ENCODE measurements at regions not wholly inside any gene's neighbourhood (a gene's known extent, or its start where the extent isn't known, plus 50 kb on each side); places are given as distances from the start of the nearest gene placed in this dataset.
"Not testable (repeated sequence)": the region's sequence is repeated elsewhere in the genome, so short reads cannot be mapped to it uniquely, and the experiment has no call there.

GRCh38 chr1:164040754-164041153, 518.2 kb upstream of the PBX1 start:
- no peak for DNase-seq

- DNase-seq: no peak
Observed at GRCh38 chr1:164051782-164052181, 507.2 kb upstream of the PBX1 start.

- no peak for DNase-seq
Observed at GRCh38 chr1:164054331-164054730, 504.7 kb upstream of the PBX1 start.

- DNase-seq: no peak
Observed at GRCh38 chr1:164058198-164058597, 500.8 kb upstream of the PBX1 start.

- no peak for DNase-seq
Observed at GRCh38 chr1:164061528-164061927, 497.5 kb upstream of the PBX1 start.

- no peak for DNase-seq
Observed at GRCh38 chr1:164064501-164064900, 494.5 kb upstream of the PBX1 start.

GRCh38 chr1:164071288-164071687, 487.7 kb upstream of the PBX1 start:
- no peak for DNase-seq

- no peak for DNase-seq
Observed at GRCh38 chr1:164086832-164087231, 472.2 kb upstream of the PBX1 start.

GRCh38 chr1:164087906-164088453, 471.0 kb upstream of the PBX1 start:
- no peak for DNase-seq

GRCh38 chr1:164092603-164093353, 466.2 kb upstream of the PBX1 start:
- no peak for DNase-seq

GRCh38 chr1:164093543-164093942, 465.4 kb upstream of the PBX1 start:
- no peak for DNase-seq

GRCh38 chr1:164101802-164102201, 457.2 kb upstream of the PBX1 start:
- DNase-seq: no peak

GRCh38 chr1:164131949-164132348, 427.0 kb upstream of the PBX1 start:
- DNase-seq: no peak

- peak; percentile 39 for DNase-seq
Observed at GRCh38 chr1:164137273-164137925, 421.6 kb upstream of the PBX1 start.

GRCh38 chr1:164141797-164142196, 417.2 kb upstream of the PBX1 start:
- peak; percentile 48 for DNase-seq

- no peak for DNase-seq
Observed at GRCh38 chr1:164154622-164155021, 404.4 kb upstream of the PBX1 start.

- DNase-seq: no peak
Observed at GRCh38 chr1:164155347-164155746, 403.6 kb upstream of the PBX1 start.

GRCh38 chr1:164163289-164163849, 395.6 kb upstream of the PBX1 start:
- DNase-seq: no peak

GRCh38 chr1:164165466-164165865, 393.5 kb upstream of the PBX1 start:
- no peak for DNase-seq

GRCh38 chr1:164166454-164166853, 392.5 kb upstream of the PBX1 start:
- not testable (repeated sequence) for DNase-seq

GRCh38 chr1:164177118-164177517, 381.9 kb upstream of the PBX1 start:
- DNase-seq: no peak

- no peak for DNase-seq
Observed at GRCh38 chr1:164180824-164181223, 378.2 kb upstream of the PBX1 start.

GRCh38 chr1:164183854-164184635, 374.9 kb upstream of the PBX1 start:
- no peak for DNase-seq

Data from DMS79 (cell line).